ENCODE measurements at regions not wholly inside any gene's neighbourhood (a gene's known extent, or its start where the extent isn't known, plus 50 kb on each side); places are given as distances from the start of the nearest gene placed in this dataset.

DNA sequence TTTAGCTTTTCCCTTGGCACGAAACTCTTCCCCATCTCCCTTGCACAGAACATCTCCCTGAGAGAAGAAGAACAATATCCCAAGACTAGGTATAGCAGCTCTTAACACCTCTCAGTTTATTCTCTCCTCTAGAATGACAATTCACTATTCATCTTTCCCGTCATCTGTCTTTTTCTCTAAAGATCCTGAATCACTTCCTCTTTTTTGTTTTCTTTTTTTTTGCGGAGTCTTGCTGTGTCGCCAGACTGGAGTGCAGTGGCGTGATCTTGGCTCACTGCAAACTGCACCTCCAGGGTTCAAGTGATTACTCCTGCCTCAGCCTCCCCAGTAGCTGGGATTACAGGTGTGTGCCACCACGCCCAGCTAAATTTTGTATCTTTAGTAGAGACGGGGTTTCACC, 574.4 kb upstream of the MAP3K7 start:
- no peaks in the 10 kb centered on the region for H3K9me3 ChIP-seq
- H3K27me3 ChIP-seq: no peaks in the 10 kb centered on the region
- H3K27ac ChIP-seq: no peak overlapping the region
- H3K4me1 ChIP-seq: no peaks in the 10 kb centered on the region
- WGBS, 4 donors: 82 to 88% (median 84%) methylated on average over 7 of the region's 7 CpGs
- no peak for ATAC-seq
- intact Hi-C loops (cut with DNase I): no loop called here
- no peak for DNase-seq
- TF ChIP-seq, protein P1, sequence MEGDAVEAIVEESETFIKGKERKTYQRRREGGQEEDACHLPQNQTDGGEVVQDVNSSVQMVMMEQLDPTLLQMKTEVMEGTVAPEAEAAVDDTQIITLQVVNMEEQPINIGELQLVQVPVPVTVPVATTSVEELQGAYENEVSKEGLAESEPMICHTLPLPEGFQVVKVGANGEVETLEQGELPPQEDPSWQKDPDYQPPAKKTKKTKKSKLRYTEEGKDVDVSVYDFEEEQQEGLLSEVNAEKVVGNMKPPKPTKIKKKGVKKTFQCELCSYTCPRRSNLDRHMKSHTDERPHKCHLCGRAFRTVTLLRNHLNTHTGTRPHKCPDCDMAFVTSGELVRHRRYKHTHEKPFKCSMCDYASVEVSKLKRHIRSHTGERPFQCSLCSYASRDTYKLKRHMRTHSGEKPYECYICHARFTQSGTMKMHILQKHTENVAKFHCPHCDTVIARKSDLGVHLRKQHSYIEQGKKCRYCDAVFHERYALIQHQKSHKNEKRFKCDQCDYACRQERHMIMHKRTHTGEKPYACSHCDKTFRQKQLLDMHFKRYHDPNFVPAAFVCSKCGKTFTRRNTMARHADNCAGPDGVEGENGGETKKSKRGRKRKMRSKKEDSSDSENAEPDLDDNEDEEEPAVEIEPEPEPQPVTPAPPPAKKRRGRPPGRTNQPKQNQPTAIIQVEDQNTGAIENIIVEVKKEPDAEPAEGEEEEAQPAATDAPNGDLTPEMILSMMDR (IDR thresholded peaks at IDR 0.05): no peak
- TF ChIP-seq POLR2A (IDR thresholded peaks at IDR 0.05): no peak
- no peaks in the 10 kb centered on the region for H3K36me3 ChIP-seq
- H3K4me3 ChIP-seq: no peak overlapping the region

DNA sequence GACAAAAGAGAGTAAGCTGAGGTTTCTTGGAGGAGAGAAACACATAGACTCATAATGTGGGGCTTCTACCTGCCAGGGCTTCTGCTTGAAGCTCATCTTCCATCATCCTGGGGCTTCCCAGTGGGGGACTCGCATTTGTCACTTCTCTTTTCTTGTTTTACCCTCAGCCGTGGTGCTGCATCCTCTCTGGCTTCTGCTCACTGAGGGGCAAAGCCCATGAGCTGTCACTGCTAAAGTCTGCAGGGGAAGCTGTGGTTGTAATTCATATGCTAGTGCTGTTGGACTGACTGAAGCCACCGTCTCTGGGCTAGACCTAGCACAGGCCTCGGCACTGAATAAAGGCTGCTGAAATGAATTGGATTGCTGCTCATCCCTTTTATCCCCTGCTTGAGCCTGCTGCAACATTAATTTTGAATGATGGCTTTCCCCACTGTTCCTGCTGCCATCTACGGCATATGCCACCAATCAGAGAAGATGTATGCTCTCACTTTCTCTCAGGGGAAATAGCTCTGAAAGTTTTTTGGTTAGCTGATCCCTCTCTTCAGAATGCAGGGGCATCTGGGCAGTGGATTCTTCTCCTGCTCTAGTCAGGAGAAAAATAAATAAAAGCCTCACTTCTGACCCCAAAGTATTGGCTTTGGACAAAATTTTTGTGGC, 568.4 kb upstream of the MAP3K7 start:
- H3K9me3 ChIP-seq: no peaks in the 10 kb centered on the region
- no peak overlapping the region for H3K4me3 ChIP-seq
- no peaks in the 10 kb centered on the region for H3K27me3 ChIP-seq
- WGBS, 4 donors: 54 to 60% (median 55%) methylated on average over 5 of the region's 5 CpGs
- no peaks in the 10 kb centered on the region for H3K4me1 ChIP-seq
- H3K36me3 ChIP-seq: no peaks in the 10 kb centered on the region
- DNase-seq (no peak), ATAC-seq (no peak)
- intact Hi-C loops (cut with DNase I): no loop called here
- TF ChIP-seq, protein P1 (IDR thresholded peaks at IDR 0.05): no peak
- TF ChIP-seq POLR2A (IDR thresholded peaks at IDR 0.05): no peak
- H3K27ac ChIP-seq: no peak overlapping the region

GRCh38 chr6:91152824-91153223, 566.0 kb upstream of the MAP3K7 start:
- WGBS, 4 donors: 84 to 89% (median 87%) methylated on average over 5 of the region's 5 CpGs
- ATAC-seq: no peak
- H3K27ac ChIP-seq: no peak overlapping the region
- H3K4me3 ChIP-seq: no peak overlapping the region
- H3K9me3 ChIP-seq: no peaks in the 10 kb centered on the region
- DNase-seq: no peak
- no peak for TF ChIP-seq POLR2A (IDR thresholded peaks at IDR 0.05)
- TF ChIP-seq, protein P1 (IDR thresholded peaks at IDR 0.05): no peak
- no peaks in the 10 kb centered on the region for H3K36me3 ChIP-seq
- intact Hi-C loops (cut with DNase I): no loop called here
- no peaks in the 10 kb centered on the region for H3K4me1 ChIP-seq
- H3K27me3 ChIP-seq: no peaks in the 10 kb centered on the region

- TF ChIP-seq, protein P1 (IDR thresholded peaks at IDR 0.05): no peak
- no peak for TF ChIP-seq POLR2A (IDR thresholded peaks at IDR 0.05)
- 83 to 91% (median 85%) methylated on average over 2 of the region's 2 CpGs for WGBS, 4 donors
- H3K9me3 ChIP-seq: no peaks in the 10 kb centered on the region
- DNase-seq (no peak), ATAC-seq (no peak)
- no peaks in the 10 kb centered on the region for H3K4me1 ChIP-seq
- intact Hi-C loops (cut with DNase I): no loop called here
- no peaks in the 10 kb centered on the region for H3K36me3 ChIP-seq
- H3K27ac ChIP-seq: no peak overlapping the region
- H3K4me3 ChIP-seq: no peak overlapping the region
- no peaks in the 10 kb centered on the region for H3K27me3 ChIP-seq
Measured at GRCh38 chr6:91149956-91150705, 563.3 kb upstream of the MAP3K7 start.
